PC-9 (cell line): ENCODE measurements at regions not wholly inside any gene's neighbourhood (a gene's known extent, or its start where the extent isn't known, plus 50 kb on each side); places are given as distances from the start of the nearest gene placed in this dataset.

Experiments used
- CTCF ChIP-seq: fragments of 200-600 bp; sonication (generic); conservative IDR thresholded peaks from 2 replicates; pipeline ENCODE4 v1.6.1; 2017; ENCODE audit warnings: mixed run types, antibody characterized with exemption, mild to moderate bottlenecking, moderate library complexity
- EZH2 ChIP-seq: fragments of 200-600 bp; sonication (generic); IDR thresholded peaks from 2 replicates; pipeline ENCODE4 v1.8.0; 2017; ENCODE audit warnings: antibody characterized with exemption, low read depth

GRCh38 chr4:159048166-159048886, 54.6 kb upstream of the RAPGEF2 start:
- no peak for TF ChIP-seq CTCF
- TF ChIP-seq EZH2 = no peak
